ENCODE measurements at regions not wholly inside any gene's neighbourhood (a gene's known extent, or its start where the extent isn't known, plus 50 kb on each side); places are given as distances from the start of the nearest gene placed in this dataset.
"Not testable (repeated sequence)": the region's sequence is repeated elsewhere in the genome, so short reads cannot be mapped to it uniquely, and the experiment has no call there.

GRCh38 chr6:13866301-13866700 lies 51.9 kb upstream of the MCUR1 start:
- H3K9me3 ChIP-seq = no peaks in the 10 kb centered on the region
- no peaks in the 10 kb centered on the region for H3K27me3 ChIP-seq
- TF ChIP-seq CTCF (IDR thresholded peaks at IDR 0.05) = no peak
- TF ChIP-seq POLR2A (IDR thresholded peaks at IDR 0.05) = no peak
- peaks cover 0 to 2% (median 0%) of the 10 kb centered on the region in 4 donors for H3K4me1 ChIP-seq
- no peak for DNase-seq
- no peak overlapping the region for H3K4me3 ChIP-seq
- no peak overlapping the region for H3K27ac ChIP-seq
- H3K36me3 ChIP-seq = no peaks in the 10 kb centered on the region

- Histone ChIP-seq H3K9me3 (no peaks in the 10 kb centered on the region), H3K36me3 (no peaks in the 10 kb centered on the region), H3K27ac (no peak overlapping the region), H3K4me3 (no peak overlapping the region), H3K4me1 (peaks cover 0 to 2% (median under 1%) of the 10 kb centered on the region in 4 donors), H3K27me3 (no peaks in the 10 kb centered on the region)
- TF ChIP-seq CTCF (IDR thresholded peaks at IDR 0.05) (no peak), POLR2A (IDR thresholded peaks at IDR 0.05) (no peak)
- DNase-seq = no peak
Observed at GRCh38 chr6:13865141-13865540, 50.8 kb upstream of the MCUR1 start.

DNA sequence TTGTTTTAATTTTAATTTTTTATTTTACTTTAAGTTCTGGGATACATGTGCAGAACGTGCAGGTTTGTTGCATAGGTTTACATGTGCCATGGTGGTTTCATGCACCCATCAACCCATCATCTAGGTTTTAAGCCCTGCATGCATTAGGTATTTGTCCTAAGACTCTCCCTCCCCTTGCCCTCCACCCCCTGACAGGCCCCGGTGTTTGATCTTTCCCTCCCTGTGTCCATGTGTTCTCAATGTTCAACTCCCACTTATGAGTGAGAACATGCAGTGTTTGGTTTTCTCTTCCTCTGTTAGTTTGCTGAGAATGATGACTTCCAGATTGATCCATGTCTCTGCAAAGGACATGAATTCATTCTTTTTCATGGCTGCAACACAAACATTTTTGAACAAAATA lies 50.3 kb upstream of the MCUR1 start:
- not testable (repeated sequence) for H3K27ac ChIP-seq, H3K27me3 ChIP-seq, H3K36me3 ChIP-seq, DNase-seq, H3K4me3 ChIP-seq, H3K4me1 ChIP-seq, H3K9me3 ChIP-seq

Measured in Peyer's patch (tissue), 4 donors.